GM23338 (cell line): ENCODE measurements at regions not wholly inside any gene's neighbourhood (a gene's known extent, or its start where the extent isn't known, plus 50 kb on each side); places are given as distances from the start of the nearest gene placed in this dataset.

Experiments used
- ATAC-seq: fragments of 200-7000 bp; cut with Tn5 transposase; 3 replicates; pipeline ENCODE4 v1.9.1; 2020
- DNase-seq: peaks from one replicate; pipeline ENCODE4 v3.0.0-alpha.2; 2015; ENCODE audit warnings: low spot score
- H2AFZ ChIP-seq: fragments of 200-600 bp; sonication (generic); 2 replicates; pipeline ENCODE4 v1.8.0; 2016; ENCODE audit warnings: antibody characterized with exemption, mild to moderate bottlenecking, moderate library complexity
- H3F3A ChIP-seq: fragments of 200-600 bp; sonication (generic); replicated peaks from 2 replicates; pipeline ENCODE4 v1.8.0; 2017; ENCODE audit warnings: antibody characterized with exemption, mixed run types, low read depth
- H3K27ac ChIP-seq: fragments of 200-600 bp; sonication (generic); 2 replicates; pipeline ENCODE4 v1.6.1; 2016; ENCODE audit warnings: low read depth
- H3K27me3 ChIP-seq: fragments of 200-600 bp; sonication (generic); 2 replicates; pipeline ENCODE4 v1.8.0; 2016; ENCODE audit warnings: mild to moderate bottlenecking, mixed run types, moderate library complexity; ENCODE audit not compliant: insufficient read depth
- H3K36me3 ChIP-seq: fragments of 200-600 bp; sonication (generic); 2 replicates; pipeline ENCODE4 v1.8.0; 2016; ENCODE audit warnings: mild to moderate bottlenecking; ENCODE audit not compliant: insufficient read depth
- H3K4me1 ChIP-seq: fragments of 200-600 bp; sonication (generic); 2 replicates; pipeline ENCODE4 v1.8.0; 2016; ENCODE audit warnings: mild to moderate bottlenecking, moderate library complexity; ENCODE audit not compliant: insufficient read depth
- H3K4me2 ChIP-seq: fragments of 200-600 bp; sonication (generic); 2 replicates; pipeline ENCODE4 v1.7.1; 2017; ENCODE audit warnings: mixed run types
- H3K4me3 ChIP-seq: fragments of 200-600 bp; sonication (generic); 2 replicates; pipeline ENCODE4 v1.6.1; 2016; ENCODE audit warnings: mixed run types
- H3K79me2 ChIP-seq: fragments of 200-600 bp; sonication (generic); replicated peaks from 2 replicates; pipeline ENCODE4 v1.8.0; 2017; ENCODE audit warnings: mild to moderate bottlenecking; ENCODE audit not compliant: insufficient read depth
- H3K9me2 ChIP-seq: fragments of 200-600 bp; sonication (generic); 2 replicates; pipeline ENCODE4 v1.8.0; 2017; ENCODE audit not compliant: insufficient read depth
- H4K20me1 ChIP-seq: fragments of 200-600 bp; sonication (generic); replicated peaks from 2 replicates; pipeline ENCODE4 v1.8.0; 2017; ENCODE audit warnings: mild to moderate bottlenecking; ENCODE audit not compliant: insufficient read depth
- H3K27ac Mint-ChIP-seq: 2 replicates; pipeline ENCODE4 v1.8.0; 2020; ENCODE audit warnings: inconsistent platforms, mild to moderate bottlenecking, moderate library complexity, mixed read lengths
- H3K27me3 Mint-ChIP-seq: 3 replicates; pipeline ENCODE4 v1.8.0; 2022; ENCODE audit warnings: low read depth, mild to moderate bottlenecking, moderate library complexity, mixed read lengths, inconsistent platforms; ENCODE audit not compliant: insufficient read depth, poor library complexity
- H3K36me3 Mint-ChIP-seq: 3 replicates; pipeline ENCODE4 v1.8.0; 2021; ENCODE audit warnings: low read depth, mild to moderate bottlenecking, inconsistent platforms, moderate library complexity, mixed read lengths
- H3K4me1 Mint-ChIP-seq: 3 replicates; pipeline ENCODE4 v1.8.0; 2020; ENCODE audit warnings: mild to moderate bottlenecking, inconsistent platforms, mixed read lengths
- H3K4me3 Mint-ChIP-seq: 3 replicates; pipeline ENCODE4 v1.8.0; 2021; ENCODE audit warnings: moderate library complexity, mild to moderate bottlenecking, inconsistent platforms, mixed read lengths
- H3K9me3 Mint-ChIP-seq: 3 replicates; pipeline ENCODE4 v1.8.0; 2020; ENCODE audit warnings: moderate library complexity, mild to moderate bottlenecking, inconsistent platforms, mixed read lengths
- EZH2phosphoT487 ChIP-seq: fragments of 200-600 bp; sonication (generic); IDR thresholded peaks from one replicate; pipeline ENCODE4 v1.8.1; 2018; ENCODE audit warnings: antibody characterized with exemption; ENCODE audit not compliant: unreplicated experiment
- POLR2AphosphoS5 ChIP-seq: IDR thresholded peaks from 2 replicates; pipeline ENCODE4 v1.6.1; 2016; ENCODE audit warnings: antibody characterized with exemption, low read depth
- STAT1 ChIP-seq: IDR thresholded peaks from one replicate; pipeline ENCODE4 v1.6.1; 2016; ENCODE audit warnings: antibody characterized with exemption; ENCODE audit not compliant: unreplicated experiment
- ZNF114 ChIP-seq: fragments of 250-450 bp; sonication (Bioruptor Pico); IDR thresholded peaks from 2 replicates; pipeline ENCODE4 v1.5.0; 2020; ENCODE audit warnings: mild to moderate bottlenecking, moderate library complexity
- TF ChIP-seq, protein P1 (sequence below), 2 experiments: fragments of 200-600 bp in 1 of 2; sonication (generic) in 1 of 2; conservative IDR thresholded peaks; 2 replicates each; pipeline versions ENCODE4 v1.5.1 to v1.6.1; 2016 to 2017; ENCODE audit warnings: antibody characterized with exemption in 2 of 2, low read depth in 2 of 2, mild to moderate bottlenecking in 2 of 2, moderate library complexity in 1 of 2
- TF ChIP-seq, protein P2 (sequence below): IDR thresholded peaks from 2 replicates; pipeline ENCODE4 v1.6.1; 2016; ENCODE audit warnings: antibody characterized with exemption

DNA sequence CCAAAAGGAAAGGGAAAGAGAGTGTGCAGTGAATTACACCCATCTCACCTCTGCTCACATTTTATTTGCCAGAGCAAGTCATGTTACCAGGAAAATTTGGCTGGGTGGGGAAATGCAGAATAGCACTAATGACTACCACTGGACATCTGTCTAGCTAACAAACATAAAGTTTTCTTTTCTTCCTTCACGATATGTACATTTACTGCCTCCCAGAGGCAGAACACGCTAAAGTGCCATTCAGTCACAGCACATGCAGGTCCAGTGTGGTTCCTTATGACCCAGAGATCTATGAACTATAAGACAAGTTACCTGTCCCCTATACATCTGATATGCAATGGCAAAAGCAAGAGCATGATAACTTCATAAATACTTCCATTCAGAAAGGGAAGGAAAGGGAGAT, 194.1 kb downstream of the OGFRL1 start:
- no peak overlapping the region for H3K4me2 ChIP-seq
- H2AFZ ChIP-seq: no peak overlapping the region
- H3K4me3 ChIP-seq: no peak overlapping the region
- no peak for ATAC-seq
- no peaks in the 10 kb centered on the region for H3K27me3 ChIP-seq
- H3K4me1 ChIP-seq: peaks cover 22% of the 10 kb centered on the region; the same call in 1 of the 2 replicates
- H3K9me3 Mint-ChIP-seq: no peaks in the 10 kb centered on the region
- H3K4me3 Mint-ChIP-seq: no peak overlapping the region
- TF ChIP-seq POLR2AphosphoS5: no peak
- TF ChIP-seq, protein P1, sequence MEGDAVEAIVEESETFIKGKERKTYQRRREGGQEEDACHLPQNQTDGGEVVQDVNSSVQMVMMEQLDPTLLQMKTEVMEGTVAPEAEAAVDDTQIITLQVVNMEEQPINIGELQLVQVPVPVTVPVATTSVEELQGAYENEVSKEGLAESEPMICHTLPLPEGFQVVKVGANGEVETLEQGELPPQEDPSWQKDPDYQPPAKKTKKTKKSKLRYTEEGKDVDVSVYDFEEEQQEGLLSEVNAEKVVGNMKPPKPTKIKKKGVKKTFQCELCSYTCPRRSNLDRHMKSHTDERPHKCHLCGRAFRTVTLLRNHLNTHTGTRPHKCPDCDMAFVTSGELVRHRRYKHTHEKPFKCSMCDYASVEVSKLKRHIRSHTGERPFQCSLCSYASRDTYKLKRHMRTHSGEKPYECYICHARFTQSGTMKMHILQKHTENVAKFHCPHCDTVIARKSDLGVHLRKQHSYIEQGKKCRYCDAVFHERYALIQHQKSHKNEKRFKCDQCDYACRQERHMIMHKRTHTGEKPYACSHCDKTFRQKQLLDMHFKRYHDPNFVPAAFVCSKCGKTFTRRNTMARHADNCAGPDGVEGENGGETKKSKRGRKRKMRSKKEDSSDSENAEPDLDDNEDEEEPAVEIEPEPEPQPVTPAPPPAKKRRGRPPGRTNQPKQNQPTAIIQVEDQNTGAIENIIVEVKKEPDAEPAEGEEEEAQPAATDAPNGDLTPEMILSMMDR (conservative IDR thresholded peaks at IDR 0.05; ENCODE audit: low read depth in 2 of 2): peak in 1 of 2 experiments; percentile 44; a peak in 2 of 4 replicates
- H3K36me3 ChIP-seq: no peaks in the 10 kb centered on the region
- no peaks in the 10 kb centered on the region for H4K20me1 ChIP-seq
- peaks cover 25% of the 10 kb centered on the region for H3K4me1 Mint-ChIP-seq
- DNase-seq: no peak
- H3K9me2 ChIP-seq: peaks cover 5% of the 10 kb centered on the region; the same call in 1 of the 2 replicates
- H3K27ac Mint-ChIP-seq: no peak overlapping the region
- H3K27ac ChIP-seq: no peak overlapping the region
- H3K79me2 ChIP-seq: no peaks in the 10 kb centered on the region
- peaks cover 4% of the 10 kb centered on the region for H3K27me3 Mint-ChIP-seq
- H3K36me3 Mint-ChIP-seq: no peaks in the 10 kb centered on the region
- no peaks in the 10 kb centered on the region for H3F3A ChIP-seq

DNA sequence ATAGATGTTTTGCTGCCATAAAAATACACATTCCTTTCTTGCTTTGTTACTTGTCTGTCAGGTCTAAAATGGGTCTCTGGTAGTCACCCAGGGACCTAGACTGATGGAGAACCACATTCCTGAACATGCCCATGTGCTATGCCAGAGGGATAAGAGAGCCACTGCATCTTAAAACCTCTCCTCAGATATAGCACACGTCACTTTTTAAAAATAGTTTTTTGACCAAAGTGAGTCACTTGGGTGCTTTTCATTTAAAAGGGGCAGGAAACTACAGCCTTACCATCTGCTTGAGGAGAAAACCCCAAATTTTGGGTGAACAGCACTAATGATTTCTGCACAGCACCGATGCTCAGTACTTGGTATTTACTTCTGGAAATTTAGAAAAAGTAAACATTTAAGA, 197.8 kb downstream of the OGFRL1 start:
- no peak for TF ChIP-seq ZNF114 (CRISPR knock-in tag)
- no peak for TF ChIP-seq STAT1
- Histone ChIP-seq H3K9me2 (peaks cover 6% of the 10 kb centered on the region; the same call in 1 of the 2 replicates), H3K79me2 (no peaks in the 10 kb centered on the region), H3K4me3 (no peak overlapping the region), H4K20me1 (no peaks in the 10 kb centered on the region), H2AFZ (no peak overlapping the region), H3F3A (no peaks in the 10 kb centered on the region), H3K4me1 (no peaks in the 10 kb centered on the region; the same call in 1 of the 2 replicates), H3K36me3 (no peaks in the 10 kb centered on the region), H3K27ac (no peak overlapping the region), H3K4me2 (no peak overlapping the region), H3K27me3 (no peaks in the 10 kb centered on the region)
- Mint-ChIP-seq H3K27ac (no peak overlapping the region), H3K4me3 (no peak overlapping the region), H3K9me3 (no peaks in the 10 kb centered on the region), H3K36me3 (no peaks in the 10 kb centered on the region), H3K4me1 (peaks cover 15% of the 10 kb centered on the region), H3K27me3 (peaks cover 3% of the 10 kb centered on the region)
- ATAC-seq (no peak), DNase-seq (no peak)

DNA sequence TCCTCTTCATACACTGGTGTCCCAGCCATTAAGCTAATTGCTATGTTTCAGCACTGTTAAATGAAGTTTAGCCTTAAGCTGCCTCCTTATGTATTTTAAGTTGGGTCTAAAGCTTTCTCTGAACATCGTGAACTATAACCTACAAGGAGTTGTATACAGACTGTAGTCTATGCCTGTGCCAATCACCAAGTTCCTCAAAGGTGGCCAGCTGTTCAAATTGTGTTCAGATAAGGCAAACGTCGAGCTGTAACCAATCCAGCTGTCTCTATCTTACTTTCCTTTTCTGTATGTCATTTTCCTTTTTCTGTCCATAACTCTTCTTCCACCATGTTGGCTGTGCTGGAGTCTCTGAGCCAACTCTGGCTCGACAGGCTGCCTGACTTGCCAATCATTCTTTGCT, 199.6 kb downstream of the OGFRL1 start:
- Histone ChIP-seq H3K9me2 (peaks cover 6% of the 10 kb centered on the region; the same call in 1 of the 2 replicates), H2AFZ (peak overlapping the region; percentile 65), H4K20me1 (no peaks in the 10 kb centered on the region), H3K36me3 (no peaks in the 10 kb centered on the region), H3F3A (no peaks in the 10 kb centered on the region), H3K4me1 (no peaks in the 10 kb centered on the region; the same call in 1 of the 2 replicates), H3K4me2 (no peak overlapping the region), H3K27me3 (no peaks in the 10 kb centered on the region), H3K27ac (no peak overlapping the region), H3K79me2 (no peaks in the 10 kb centered on the region), H3K4me3 (no peak overlapping the region)
- H3K4me3 Mint-ChIP-seq: no peak overlapping the region
- TF ChIP-seq, protein P1 (conservative IDR thresholded peaks at IDR 0.05; ENCODE audit: low read depth in 2 of 2): no peak
- no peak for TF ChIP-seq EZH2phosphoT487
- TF ChIP-seq, protein P2, sequence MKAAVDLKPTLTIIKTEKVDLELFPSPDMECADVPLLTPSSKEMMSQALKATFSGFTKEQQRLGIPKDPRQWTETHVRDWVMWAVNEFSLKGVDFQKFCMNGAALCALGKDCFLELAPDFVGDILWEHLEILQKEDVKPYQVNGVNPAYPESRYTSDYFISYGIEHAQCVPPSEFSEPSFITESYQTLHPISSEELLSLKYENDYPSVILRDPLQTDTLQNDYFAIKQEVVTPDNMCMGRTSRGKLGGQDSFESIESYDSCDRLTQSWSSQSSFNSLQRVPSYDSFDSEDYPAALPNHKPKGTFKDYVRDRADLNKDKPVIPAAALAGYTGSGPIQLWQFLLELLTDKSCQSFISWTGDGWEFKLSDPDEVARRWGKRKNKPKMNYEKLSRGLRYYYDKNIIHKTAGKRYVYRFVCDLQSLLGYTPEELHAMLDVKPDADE: no peak
- no peak for TF ChIP-seq ZNF114 (CRISPR knock-in tag)
- peak overlapping the region; percentile 13; the same call in 1 of the 2 replicates for H3K27ac Mint-ChIP-seq
- H3K9me3 Mint-ChIP-seq: no peaks in the 10 kb centered on the region
- DNase-seq: no peak
- H3K27me3 Mint-ChIP-seq: no peaks in the 10 kb centered on the region
- no peak for ATAC-seq
- H3K4me1 Mint-ChIP-seq: peaks cover 10% of the 10 kb centered on the region
- H3K36me3 Mint-ChIP-seq: no peaks in the 10 kb centered on the region
